ENCODE measurements at regions not wholly inside any gene's neighbourhood (a gene's known extent, or its start where the extent isn't known, plus 50 kb on each side); places are given as distances from the start of the nearest gene placed in this dataset.

DNA sequence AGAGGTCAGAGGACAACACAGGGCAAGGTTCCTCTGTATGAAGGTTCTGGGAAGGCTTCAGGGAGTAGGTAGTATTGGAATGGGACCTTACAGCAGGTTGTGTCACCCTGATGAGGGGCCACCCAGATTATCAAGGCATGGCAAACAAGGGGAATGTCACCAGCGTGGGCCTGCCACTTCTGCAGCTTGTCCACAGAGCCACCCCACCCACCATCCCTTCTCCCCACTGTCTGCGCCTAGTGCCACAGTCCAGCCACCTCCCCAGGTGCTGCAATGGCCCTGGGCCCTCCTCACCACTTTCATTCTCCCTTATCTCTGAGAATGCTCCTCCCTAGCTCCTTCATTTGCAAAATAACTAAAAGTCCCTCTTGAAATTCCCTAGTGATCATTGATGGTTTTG lies 170.3 kb downstream of the TTC32 start:
- TF ChIP-seq, protein P1, sequence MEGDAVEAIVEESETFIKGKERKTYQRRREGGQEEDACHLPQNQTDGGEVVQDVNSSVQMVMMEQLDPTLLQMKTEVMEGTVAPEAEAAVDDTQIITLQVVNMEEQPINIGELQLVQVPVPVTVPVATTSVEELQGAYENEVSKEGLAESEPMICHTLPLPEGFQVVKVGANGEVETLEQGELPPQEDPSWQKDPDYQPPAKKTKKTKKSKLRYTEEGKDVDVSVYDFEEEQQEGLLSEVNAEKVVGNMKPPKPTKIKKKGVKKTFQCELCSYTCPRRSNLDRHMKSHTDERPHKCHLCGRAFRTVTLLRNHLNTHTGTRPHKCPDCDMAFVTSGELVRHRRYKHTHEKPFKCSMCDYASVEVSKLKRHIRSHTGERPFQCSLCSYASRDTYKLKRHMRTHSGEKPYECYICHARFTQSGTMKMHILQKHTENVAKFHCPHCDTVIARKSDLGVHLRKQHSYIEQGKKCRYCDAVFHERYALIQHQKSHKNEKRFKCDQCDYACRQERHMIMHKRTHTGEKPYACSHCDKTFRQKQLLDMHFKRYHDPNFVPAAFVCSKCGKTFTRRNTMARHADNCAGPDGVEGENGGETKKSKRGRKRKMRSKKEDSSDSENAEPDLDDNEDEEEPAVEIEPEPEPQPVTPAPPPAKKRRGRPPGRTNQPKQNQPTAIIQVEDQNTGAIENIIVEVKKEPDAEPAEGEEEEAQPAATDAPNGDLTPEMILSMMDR (IDR thresholded peaks at IDR 0.05 in 8 of 11, conservative IDR thresholded peaks at IDR 0.05 in 3 of 11) = no peak
- no peak for TF ChIP-seq POLR2A (IDR thresholded peaks at IDR 0.05)
- no peak for TF ChIP-seq POLR2AphosphoS5 (IDR thresholded peaks at IDR 0.05)
